GM23338 (cell line): ENCODE measurements at regions not wholly inside any gene's neighbourhood (a gene's known extent, or its start where the extent isn't known, plus 50 kb on each side); places are given as distances from the start of the nearest gene placed in this dataset.

Experiments used
- ATAC-seq: fragments of 200-7000 bp; cut with Tn5 transposase; 3 replicates; pipeline ENCODE4 v1.9.1; 2020
- DNase-seq: peaks from one replicate; pipeline ENCODE4 v3.0.0-alpha.2; 2015; ENCODE audit warnings: low spot score
- H2AFZ ChIP-seq: fragments of 200-600 bp; sonication (generic); 2 replicates; pipeline ENCODE4 v1.8.0; 2016; ENCODE audit warnings: antibody characterized with exemption, mild to moderate bottlenecking, moderate library complexity
- H3F3A ChIP-seq: fragments of 200-600 bp; sonication (generic); replicated peaks from 2 replicates; pipeline ENCODE4 v1.8.0; 2017; ENCODE audit warnings: antibody characterized with exemption, mixed run types, low read depth
- H3K27ac ChIP-seq: fragments of 200-600 bp; sonication (generic); 2 replicates; pipeline ENCODE4 v1.6.1; 2016; ENCODE audit warnings: low read depth
- H3K27me3 ChIP-seq: fragments of 200-600 bp; sonication (generic); 2 replicates; pipeline ENCODE4 v1.8.0; 2016; ENCODE audit warnings: mild to moderate bottlenecking, mixed run types, moderate library complexity; ENCODE audit not compliant: insufficient read depth
- H3K36me3 ChIP-seq: fragments of 200-600 bp; sonication (generic); 2 replicates; pipeline ENCODE4 v1.8.0; 2016; ENCODE audit warnings: mild to moderate bottlenecking; ENCODE audit not compliant: insufficient read depth
- H3K4me1 ChIP-seq: fragments of 200-600 bp; sonication (generic); 2 replicates; pipeline ENCODE4 v1.8.0; 2016; ENCODE audit warnings: mild to moderate bottlenecking, moderate library complexity; ENCODE audit not compliant: insufficient read depth
- H3K4me2 ChIP-seq: fragments of 200-600 bp; sonication (generic); 2 replicates; pipeline ENCODE4 v1.7.1; 2017; ENCODE audit warnings: mixed run types
- H3K4me3 ChIP-seq: fragments of 200-600 bp; sonication (generic); 2 replicates; pipeline ENCODE4 v1.6.1; 2016; ENCODE audit warnings: mixed run types
- H3K79me2 ChIP-seq: fragments of 200-600 bp; sonication (generic); replicated peaks from 2 replicates; pipeline ENCODE4 v1.8.0; 2017; ENCODE audit warnings: mild to moderate bottlenecking; ENCODE audit not compliant: insufficient read depth
- H3K9me2 ChIP-seq: fragments of 200-600 bp; sonication (generic); 2 replicates; pipeline ENCODE4 v1.8.0; 2017; ENCODE audit not compliant: insufficient read depth
- H4K20me1 ChIP-seq: fragments of 200-600 bp; sonication (generic); replicated peaks from 2 replicates; pipeline ENCODE4 v1.8.0; 2017; ENCODE audit warnings: mild to moderate bottlenecking; ENCODE audit not compliant: insufficient read depth
- H3K27ac Mint-ChIP-seq: 2 replicates; pipeline ENCODE4 v1.8.0; 2020; ENCODE audit warnings: inconsistent platforms, mild to moderate bottlenecking, moderate library complexity, mixed read lengths
- H3K27me3 Mint-ChIP-seq: 3 replicates; pipeline ENCODE4 v1.8.0; 2022; ENCODE audit warnings: low read depth, mild to moderate bottlenecking, moderate library complexity, mixed read lengths, inconsistent platforms; ENCODE audit not compliant: insufficient read depth, poor library complexity
- H3K36me3 Mint-ChIP-seq: 3 replicates; pipeline ENCODE4 v1.8.0; 2021; ENCODE audit warnings: low read depth, mild to moderate bottlenecking, inconsistent platforms, moderate library complexity, mixed read lengths
- H3K4me1 Mint-ChIP-seq: 3 replicates; pipeline ENCODE4 v1.8.0; 2020; ENCODE audit warnings: mild to moderate bottlenecking, inconsistent platforms, mixed read lengths
- H3K4me3 Mint-ChIP-seq: 3 replicates; pipeline ENCODE4 v1.8.0; 2021; ENCODE audit warnings: moderate library complexity, mild to moderate bottlenecking, inconsistent platforms, mixed read lengths
- H3K9me3 Mint-ChIP-seq: 3 replicates; pipeline ENCODE4 v1.8.0; 2020; ENCODE audit warnings: moderate library complexity, mild to moderate bottlenecking, inconsistent platforms, mixed read lengths
- CREB1 ChIP-seq: fragments of 250-450 bp; sonication (Bioruptor Pico); IDR thresholded peaks from 2 replicates; pipeline ENCODE4 v1.5.0; 2020; ENCODE audit warnings: low read depth, mild to moderate bottlenecking, moderate library complexity
- EZH2 ChIP-seq: fragments of 200-600 bp; sonication (generic); IDR thresholded peaks from one replicate; pipeline ENCODE4 v1.8.0; 2017; ENCODE audit warnings: antibody characterized with exemption, mild to moderate bottlenecking, low read depth; ENCODE audit not compliant: unreplicated experiment
- EZH2phosphoT487 ChIP-seq: fragments of 200-600 bp; sonication (generic); IDR thresholded peaks from one replicate; pipeline ENCODE4 v1.8.1; 2018; ENCODE audit warnings: antibody characterized with exemption; ENCODE audit not compliant: unreplicated experiment
- JUNB ChIP-seq: IDR thresholded peaks from one replicate; pipeline ENCODE4 v1.6.1; 2016; ENCODE audit warnings: antibody characterized with exemption; ENCODE audit not compliant: unreplicated experiment
- NANOG ChIP-seq: IDR thresholded peaks from 2 replicates; pipeline ENCODE4 v1.6.1; 2016; ENCODE audit warnings: antibody characterized with exemption, borderline replicate concordance
- POLR2AphosphoS5 ChIP-seq: IDR thresholded peaks from 2 replicates; pipeline ENCODE4 v1.6.1; 2016; ENCODE audit warnings: antibody characterized with exemption, low read depth
- REST ChIP-seq: IDR thresholded peaks from one replicate; pipeline ENCODE4 v1.6.1; 2018; ENCODE audit warnings: antibody characterized with exemption; ENCODE audit not compliant: unreplicated experiment
- STAT1 ChIP-seq: IDR thresholded peaks from one replicate; pipeline ENCODE4 v1.6.1; 2016; ENCODE audit warnings: antibody characterized with exemption; ENCODE audit not compliant: unreplicated experiment
- ZNF114 ChIP-seq: fragments of 250-450 bp; sonication (Bioruptor Pico); IDR thresholded peaks from 2 replicates; pipeline ENCODE4 v1.5.0; 2020; ENCODE audit warnings: mild to moderate bottlenecking, moderate library complexity
- ZNF331 ChIP-seq: fragments of 250-450 bp; sonication (Bioruptor Pico); IDR thresholded peaks from 2 replicates; pipeline ENCODE4 v1.5.0; 2020; ENCODE audit warnings: low read depth, mild to moderate bottlenecking, moderate library complexity
- TF ChIP-seq, protein P1 (sequence below), 2 experiments: fragments of 200-600 bp in 1 of 2; sonication (generic) in 1 of 2; conservative IDR thresholded peaks; 2 replicates each; pipeline versions ENCODE4 v1.5.1 to v1.6.1; 2016 to 2017; ENCODE audit warnings: antibody characterized with exemption in 2 of 2, low read depth in 2 of 2, mild to moderate bottlenecking in 2 of 2, moderate library complexity in 1 of 2
- TF ChIP-seq, protein P2 (sequence below): IDR thresholded peaks from 2 replicates; pipeline ENCODE4 v1.6.1; 2016; ENCODE audit warnings: antibody characterized with exemption
- TF ChIP-seq, protein P3 (sequence below): fragments of 250-450 bp; sonication (Bioruptor Pico); IDR thresholded peaks from 2 replicates; pipeline ENCODE4 v1.5.0; 2020; ENCODE audit warnings: mild to moderate bottlenecking, moderate library complexity

DNA sequence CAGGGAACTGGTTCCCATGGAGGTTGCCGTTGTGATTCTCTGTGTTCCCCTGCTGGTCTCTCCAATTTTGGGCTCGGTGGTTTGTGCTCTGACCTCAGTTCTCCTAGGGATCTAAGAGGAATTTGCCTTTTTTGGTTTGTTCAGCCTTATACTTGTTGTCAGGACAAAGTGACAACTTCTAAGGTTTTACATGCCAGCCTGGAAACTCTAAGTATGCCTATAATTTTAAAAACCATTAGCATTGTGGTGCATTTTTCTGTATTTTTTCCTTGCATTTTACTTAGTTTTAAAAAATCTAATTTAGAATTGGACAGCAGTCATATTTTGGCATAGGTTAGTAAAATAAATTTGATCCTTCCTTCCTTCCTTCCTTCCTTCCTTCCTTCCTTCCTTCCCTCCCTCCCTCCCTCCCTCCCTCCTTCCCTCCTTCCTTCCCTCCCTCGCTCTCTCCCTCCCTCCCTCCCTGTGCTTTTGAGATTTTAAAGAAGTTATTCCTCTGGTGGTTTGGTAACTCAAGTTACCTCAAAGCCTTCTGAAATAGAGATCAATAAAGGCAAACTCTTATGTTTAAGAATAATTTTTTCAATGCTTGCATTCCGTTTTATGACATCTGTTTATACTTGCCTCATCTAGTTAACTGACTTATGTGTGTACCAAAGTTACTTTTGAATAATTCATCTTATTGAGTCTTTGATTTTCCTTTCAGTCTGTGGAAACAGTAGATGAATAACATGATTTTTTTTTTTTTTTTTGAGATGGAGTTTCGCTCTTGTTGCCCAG lies 141.3 kb upstream of the RGS17 start:
- no peak overlapping the region for H3K4me3 Mint-ChIP-seq
- Histone ChIP-seq H3F3A (no peaks in the 10 kb centered on the region), H3K36me3 (no peaks in the 10 kb centered on the region), H3K79me2 (no peaks in the 10 kb centered on the region), H2AFZ (peak overlapping the region; percentile 80; the same call in 1 of the 2 replicates), H3K4me3 (no peak overlapping the region), H3K27me3 (no peaks in the 10 kb centered on the region), H3K27ac (no peak overlapping the region), H4K20me1 (no peaks in the 10 kb centered on the region), H3K9me2 (no peaks in the 10 kb centered on the region; the same call in 1 of the 2 replicates), H3K4me2 (no peak overlapping the region), H3K4me1 (no peaks in the 10 kb centered on the region)
- H3K36me3 Mint-ChIP-seq, result no peaks in the 10 kb centered on the region
- DNase-seq (no peak), ATAC-seq (no peak; the same call in 2 of the 3 replicates)
- peaks cover 2% of the 10 kb centered on the region for H3K27me3 Mint-ChIP-seq
- no peak overlapping the region for H3K27ac Mint-ChIP-seq
- H3K9me3 Mint-ChIP-seq, result no peaks in the 10 kb centered on the region
- TF ChIP-seq STAT1, result no peak
- no peak for TF ChIP-seq ZNF331 (CRISPR knock-in tag)
- no peak for TF ChIP-seq ZNF114 (CRISPR knock-in tag)
- TF ChIP-seq, protein P1, sequence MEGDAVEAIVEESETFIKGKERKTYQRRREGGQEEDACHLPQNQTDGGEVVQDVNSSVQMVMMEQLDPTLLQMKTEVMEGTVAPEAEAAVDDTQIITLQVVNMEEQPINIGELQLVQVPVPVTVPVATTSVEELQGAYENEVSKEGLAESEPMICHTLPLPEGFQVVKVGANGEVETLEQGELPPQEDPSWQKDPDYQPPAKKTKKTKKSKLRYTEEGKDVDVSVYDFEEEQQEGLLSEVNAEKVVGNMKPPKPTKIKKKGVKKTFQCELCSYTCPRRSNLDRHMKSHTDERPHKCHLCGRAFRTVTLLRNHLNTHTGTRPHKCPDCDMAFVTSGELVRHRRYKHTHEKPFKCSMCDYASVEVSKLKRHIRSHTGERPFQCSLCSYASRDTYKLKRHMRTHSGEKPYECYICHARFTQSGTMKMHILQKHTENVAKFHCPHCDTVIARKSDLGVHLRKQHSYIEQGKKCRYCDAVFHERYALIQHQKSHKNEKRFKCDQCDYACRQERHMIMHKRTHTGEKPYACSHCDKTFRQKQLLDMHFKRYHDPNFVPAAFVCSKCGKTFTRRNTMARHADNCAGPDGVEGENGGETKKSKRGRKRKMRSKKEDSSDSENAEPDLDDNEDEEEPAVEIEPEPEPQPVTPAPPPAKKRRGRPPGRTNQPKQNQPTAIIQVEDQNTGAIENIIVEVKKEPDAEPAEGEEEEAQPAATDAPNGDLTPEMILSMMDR (conservative IDR thresholded peaks at IDR 0.05; ENCODE audit: low read depth in 2 of 2), result no peak
- TF ChIP-seq EZH2, result no peak
- TF ChIP-seq EZH2phosphoT487, result no peak
- no peak for TF ChIP-seq JUNB
- TF ChIP-seq, protein P2, sequence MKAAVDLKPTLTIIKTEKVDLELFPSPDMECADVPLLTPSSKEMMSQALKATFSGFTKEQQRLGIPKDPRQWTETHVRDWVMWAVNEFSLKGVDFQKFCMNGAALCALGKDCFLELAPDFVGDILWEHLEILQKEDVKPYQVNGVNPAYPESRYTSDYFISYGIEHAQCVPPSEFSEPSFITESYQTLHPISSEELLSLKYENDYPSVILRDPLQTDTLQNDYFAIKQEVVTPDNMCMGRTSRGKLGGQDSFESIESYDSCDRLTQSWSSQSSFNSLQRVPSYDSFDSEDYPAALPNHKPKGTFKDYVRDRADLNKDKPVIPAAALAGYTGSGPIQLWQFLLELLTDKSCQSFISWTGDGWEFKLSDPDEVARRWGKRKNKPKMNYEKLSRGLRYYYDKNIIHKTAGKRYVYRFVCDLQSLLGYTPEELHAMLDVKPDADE, result no peak
- no peak for TF ChIP-seq NANOG
- no peak for TF ChIP-seq CREB1
- TF ChIP-seq, protein P3, sequence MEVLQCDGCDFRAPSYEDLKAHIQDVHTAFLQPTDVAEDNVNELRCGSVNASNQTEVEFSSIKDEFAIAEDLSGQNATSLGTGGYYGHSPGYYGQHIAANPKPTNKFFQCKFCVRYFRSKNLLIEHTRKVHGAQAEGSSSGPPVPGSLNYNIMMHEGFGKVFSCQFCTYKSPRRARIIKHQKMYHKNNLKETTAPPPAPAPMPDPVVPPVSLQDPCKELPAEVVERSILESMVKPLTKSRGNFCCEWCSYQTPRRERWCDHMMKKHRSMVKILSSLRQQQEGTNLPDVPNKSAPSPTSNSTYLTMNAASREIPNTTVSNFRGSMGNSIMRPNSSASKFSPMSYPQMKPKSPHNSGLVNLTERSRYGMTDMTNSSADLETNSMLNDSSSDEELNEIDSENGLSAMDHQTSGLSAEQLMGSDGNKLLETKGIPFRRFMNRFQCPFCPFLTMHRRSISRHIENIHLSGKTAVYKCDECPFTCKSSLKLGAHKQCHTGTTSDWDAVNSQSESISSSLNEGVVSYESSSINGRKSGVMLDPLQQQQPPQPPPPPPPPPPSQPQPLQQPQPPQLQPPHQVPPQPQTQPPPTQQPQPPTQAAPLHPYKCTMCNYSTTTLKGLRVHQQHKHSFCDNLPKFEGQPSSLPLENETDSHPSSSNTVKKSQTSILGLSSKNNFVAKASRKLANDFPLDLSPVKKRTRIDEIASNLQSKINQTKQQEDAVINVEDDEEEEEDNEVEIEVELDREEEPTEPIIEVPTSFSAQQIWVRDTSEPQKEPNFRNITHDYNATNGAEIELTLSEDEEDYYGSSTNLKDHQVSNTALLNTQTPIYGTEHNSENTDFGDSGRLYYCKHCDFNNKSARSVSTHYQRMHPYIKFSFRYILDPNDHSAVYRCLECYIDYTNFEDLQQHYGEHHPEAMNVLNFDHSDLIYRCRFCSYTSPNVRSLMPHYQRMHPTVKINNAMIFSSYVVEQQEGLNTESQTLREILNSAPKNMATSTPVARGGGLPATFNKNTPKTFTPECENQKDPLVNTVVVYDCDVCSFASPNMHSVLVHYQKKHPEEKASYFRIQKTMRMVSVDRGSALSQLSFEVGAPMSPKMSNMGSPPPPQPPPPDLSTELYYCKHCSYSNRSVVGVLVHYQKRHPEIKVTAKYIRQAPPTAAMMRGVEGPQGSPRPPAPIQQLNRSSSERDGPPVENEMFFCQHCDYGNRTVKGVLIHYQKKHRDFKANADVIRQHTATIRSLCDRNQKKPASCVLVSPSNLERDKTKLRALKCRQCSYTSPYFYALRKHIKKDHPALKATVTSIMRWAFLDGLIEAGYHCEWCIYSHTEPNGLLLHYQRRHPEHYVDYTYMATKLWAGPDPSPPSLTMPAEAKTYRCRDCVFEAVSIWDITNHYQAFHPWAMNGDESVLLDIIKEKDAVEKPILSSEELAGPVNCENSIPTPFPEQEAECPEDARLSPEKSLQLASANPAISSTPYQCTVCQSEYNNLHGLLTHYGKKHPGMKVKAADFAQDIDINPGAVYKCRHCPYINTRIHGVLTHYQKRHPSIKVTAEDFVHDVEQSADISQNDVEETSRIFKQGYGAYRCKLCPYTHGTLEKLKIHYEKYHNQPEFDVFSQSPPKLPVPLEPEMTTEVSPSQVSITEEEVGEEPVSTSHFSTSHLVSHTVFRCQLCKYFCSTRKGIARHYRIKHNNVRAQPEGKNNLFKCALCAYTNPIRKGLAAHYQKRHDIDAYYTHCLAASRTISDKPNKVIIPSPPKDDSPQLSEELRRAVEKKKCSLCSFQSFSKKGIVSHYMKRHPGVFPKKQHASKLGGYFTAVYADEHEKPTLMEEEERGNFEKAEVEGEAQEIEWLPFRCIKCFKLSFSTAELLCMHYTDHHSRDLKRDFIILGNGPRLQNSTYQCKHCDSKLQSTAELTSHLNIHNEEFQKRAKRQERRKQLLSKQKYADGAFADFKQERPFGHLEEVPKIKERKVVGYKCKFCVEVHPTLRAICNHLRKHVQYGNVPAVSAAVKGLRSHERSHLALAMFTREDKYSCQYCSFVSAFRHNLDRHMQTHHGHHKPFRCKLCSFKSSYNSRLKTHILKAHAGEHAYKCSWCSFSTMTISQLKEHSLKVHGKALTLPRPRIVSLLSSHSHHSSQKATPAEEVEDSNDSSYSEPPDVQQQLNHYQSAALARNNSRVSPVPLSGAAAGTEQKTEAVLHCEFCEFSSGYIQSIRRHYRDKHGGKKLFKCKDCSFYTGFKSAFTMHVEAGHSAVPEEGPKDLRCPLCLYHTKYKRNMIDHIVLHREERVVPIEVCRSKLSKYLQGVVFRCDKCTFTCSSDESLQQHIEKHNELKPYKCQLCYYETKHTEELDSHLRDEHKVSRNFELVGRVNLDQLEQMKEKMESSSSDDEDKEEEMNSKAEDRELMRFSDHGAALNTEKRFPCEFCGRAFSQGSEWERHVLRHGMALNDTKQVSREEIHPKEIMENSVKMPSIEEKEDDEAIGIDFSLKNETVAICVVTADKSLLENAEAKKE (CRISPR knock-in tag), result no peak
- no peak for TF ChIP-seq POLR2AphosphoS5
- TF ChIP-seq REST, result no peak
- H3K4me1 Mint-ChIP-seq, result no peaks in the 10 kb centered on the region
